ENCODE measurements at regions not wholly inside any gene's neighbourhood (a gene's known extent, or its start where the extent isn't known, plus 50 kb on each side); places are given as distances from the start of the nearest gene placed in this dataset.

GRCh38 chr2:240360645-240361475 lies 74.6 kb upstream of the GPC1 start:
- no peaks in the 10 kb centered on the region for H3K27me3 ChIP-seq (ENCODE audit: insufficient read depth, low read length)

GRCh38 chr2:240362216-240362755 lies 73.2 kb upstream of the GPC1 start:
- Histone ChIP-seq H3K9ac (ENCODE audit: low read depth, low read length) (no peak overlapping the region), H3K9me3 (ENCODE audit: insufficient read depth, low read depth, low read length) (peaks cover 20% of the 10 kb centered on the region), H3K36me3 (ENCODE audit: insufficient read depth, low read depth, low read length) (no peaks in the 10 kb centered on the region), H3K27ac (ENCODE audit: low read length) (no peak overlapping the region), H3K4me1 (ENCODE audit: insufficient read depth, low read length) (no peaks in the 10 kb centered on the region), H3K4me3 (ENCODE audit: low read length) (no peak overlapping the region), H3K27me3 (ENCODE audit: insufficient read depth, low read length) (no peaks in the 10 kb centered on the region)

More at GRCh38 chr2:240360645-240361475, 74.6 kb upstream of the GPC1 start:
- Histone ChIP-seq H3K4me3 (ENCODE audit: low read length) (no peak overlapping the region), H3K9ac (ENCODE audit: low read depth, low read length) (no peak overlapping the region), H3K9me3 (ENCODE audit: insufficient read depth, low read depth, low read length) (peaks cover 20% of the 10 kb centered on the region), H3K36me3 (ENCODE audit: insufficient read depth, low read depth, low read length) (no peaks in the 10 kb centered on the region), H3K27ac (ENCODE audit: low read length) (no peak overlapping the region), H3K4me1 (ENCODE audit: insufficient read depth, low read length) (no peaks in the 10 kb centered on the region)

GRCh38 chr2:240362826-240363745 lies 72.4 kb upstream of the GPC1 start:
- H3K4me3 ChIP-seq (ENCODE audit: low read length): no peak overlapping the region
- H3K9me3 ChIP-seq (ENCODE audit: insufficient read depth, low read depth, low read length): peaks cover 20% of the 10 kb centered on the region
- H3K27ac ChIP-seq (ENCODE audit: low read length): no peak overlapping the region
- no peaks in the 10 kb centered on the region for H3K4me1 ChIP-seq (ENCODE audit: insufficient read depth, low read length)
- no peaks in the 10 kb centered on the region for H3K36me3 ChIP-seq (ENCODE audit: insufficient read depth, low read depth, low read length)
- no peaks in the 10 kb centered on the region for H3K27me3 ChIP-seq (ENCODE audit: insufficient read depth, low read length)
- no peak overlapping the region for H3K9ac ChIP-seq (ENCODE audit: low read depth, low read length)

GRCh38 chr2:240363746-240364581 lies 71.5 kb upstream of the GPC1 start:
- Histone ChIP-seq H3K9me3 (ENCODE audit: insufficient read depth, low read depth, low read length) (peaks cover 20% of the 10 kb centered on the region), H3K4me3 (ENCODE audit: low read length) (no peak overlapping the region), H3K27me3 (ENCODE audit: insufficient read depth, low read length) (no peaks in the 10 kb centered on the region), H3K36me3 (ENCODE audit: insufficient read depth, low read depth, low read length) (no peaks in the 10 kb centered on the region), H3K27ac (ENCODE audit: low read length) (no peak overlapping the region), H3K4me1 (ENCODE audit: insufficient read depth, low read length) (no peaks in the 10 kb centered on the region), H3K9ac (ENCODE audit: low read depth, low read length) (no peak overlapping the region)

- no peak overlapping the region for H3K27ac ChIP-seq (ENCODE audit: low read length)
- H3K27me3 ChIP-seq (ENCODE audit: insufficient read depth, low read length): no peaks in the 10 kb centered on the region
These were observed 70.9 kb upstream of the GPC1 start for GRCh38 chr2:240364582-240364960.

GRCh38 chr2:240364961-240365775 lies 70.3 kb upstream of the GPC1 start:
- H3K4me3 ChIP-seq (ENCODE audit: low read length): no peak overlapping the region
- H3K9ac ChIP-seq (ENCODE audit: low read depth, low read length): no peak overlapping the region
- H3K9me3 ChIP-seq (ENCODE audit: insufficient read depth, low read depth, low read length): peaks cover 15% of the 10 kb centered on the region
- H3K36me3 ChIP-seq (ENCODE audit: insufficient read depth, low read depth, low read length): no peaks in the 10 kb centered on the region
- no peaks in the 10 kb centered on the region for H3K4me1 ChIP-seq (ENCODE audit: insufficient read depth, low read length)
- H3K27ac ChIP-seq (ENCODE audit: low read length): no peak overlapping the region
- H3K27me3 ChIP-seq (ENCODE audit: insufficient read depth, low read length): no peaks in the 10 kb centered on the region

More at GRCh38 chr2:240364582-240364960, 70.9 kb upstream of the GPC1 start:
- Histone ChIP-seq H3K9me3 (ENCODE audit: insufficient read depth, low read depth, low read length) (peaks cover 20% of the 10 kb centered on the region), H3K36me3 (ENCODE audit: insufficient read depth, low read depth, low read length) (no peaks in the 10 kb centered on the region), H3K4me3 (ENCODE audit: low read length) (no peak overlapping the region), H3K4me1 (ENCODE audit: insufficient read depth, low read length) (no peaks in the 10 kb centered on the region), H3K9ac (ENCODE audit: low read depth, low read length) (no peak overlapping the region)

- no peaks in the 10 kb centered on the region for H3K27me3 ChIP-seq (ENCODE audit: insufficient read depth, low read length)
- no peak overlapping the region for H3K4me3 ChIP-seq (ENCODE audit: low read length)
- no peak overlapping the region for H3K27ac ChIP-seq (ENCODE audit: low read length)
- H3K36me3 ChIP-seq (ENCODE audit: insufficient read depth, low read depth, low read length): no peaks in the 10 kb centered on the region
- peaks cover 7% of the 10 kb centered on the region for H3K9me3 ChIP-seq (ENCODE audit: insufficient read depth, low read depth, low read length)
- no peak overlapping the region for H3K9ac ChIP-seq (ENCODE audit: low read depth, low read length)
- no peaks in the 10 kb centered on the region for H3K4me1 ChIP-seq (ENCODE audit: insufficient read depth, low read length)
These were observed 69.4 kb upstream of the GPC1 start for GRCh38 chr2:240365971-240366471.

- Histone ChIP-seq H3K4me1 (ENCODE audit: insufficient read depth, low read length) (no peaks in the 10 kb centered on the region), H3K9ac (ENCODE audit: low read depth, low read length) (no peak overlapping the region), H3K36me3 (ENCODE audit: insufficient read depth, low read depth, low read length) (no peaks in the 10 kb centered on the region), H3K4me3 (ENCODE audit: low read length) (no peak overlapping the region), H3K9me3 (ENCODE audit: insufficient read depth, low read depth, low read length) (no peaks in the 10 kb centered on the region), H3K27ac (ENCODE audit: low read length) (no peak overlapping the region), H3K27me3 (ENCODE audit: insufficient read depth, low read length) (no peaks in the 10 kb centered on the region)
These were observed 68.6 kb upstream of the GPC1 start for GRCh38 chr2:240366901-240367300.

GRCh38 chr2:240367721-240368120 lies 67.7 kb upstream of the GPC1 start:
- Histone ChIP-seq H3K27ac (ENCODE audit: low read length) (no peak overlapping the region), H3K9ac (ENCODE audit: low read depth, low read length) (no peak overlapping the region), H3K9me3 (ENCODE audit: insufficient read depth, low read depth, low read length) (no peaks in the 10 kb centered on the region), H3K4me1 (ENCODE audit: insufficient read depth, low read length) (no peaks in the 10 kb centered on the region), H3K27me3 (ENCODE audit: insufficient read depth, low read length) (no peaks in the 10 kb centered on the region), H3K36me3 (ENCODE audit: insufficient read depth, low read depth, low read length) (no peaks in the 10 kb centered on the region), H3K4me3 (ENCODE audit: low read length) (no peak overlapping the region)

GRCh38 chr2:240368781-240369331 lies 66.6 kb upstream of the GPC1 start:
- Histone ChIP-seq H3K9me3 (ENCODE audit: insufficient read depth, low read depth, low read length) (no peaks in the 10 kb centered on the region), H3K9ac (ENCODE audit: low read depth, low read length) (no peak overlapping the region), H3K36me3 (ENCODE audit: insufficient read depth, low read depth, low read length) (no peaks in the 10 kb centered on the region)

More at GRCh38 chr2:240368781-240369331, 66.6 kb upstream of the GPC1 start:
- Histone ChIP-seq H3K4me1 (ENCODE audit: insufficient read depth, low read length) (no peaks in the 10 kb centered on the region), H3K27ac (ENCODE audit: low read length) (no peak overlapping the region), H3K4me3 (ENCODE audit: low read length) (no peak overlapping the region), H3K27me3 (ENCODE audit: insufficient read depth, low read length) (no peaks in the 10 kb centered on the region)

Data from iPS-20b (cell line).